ENCODE measurements at regions not wholly inside any gene's neighbourhood (a gene's known extent, or its start where the extent isn't known, plus 50 kb on each side); places are given as distances from the start of the nearest gene placed in this dataset.

DNA sequence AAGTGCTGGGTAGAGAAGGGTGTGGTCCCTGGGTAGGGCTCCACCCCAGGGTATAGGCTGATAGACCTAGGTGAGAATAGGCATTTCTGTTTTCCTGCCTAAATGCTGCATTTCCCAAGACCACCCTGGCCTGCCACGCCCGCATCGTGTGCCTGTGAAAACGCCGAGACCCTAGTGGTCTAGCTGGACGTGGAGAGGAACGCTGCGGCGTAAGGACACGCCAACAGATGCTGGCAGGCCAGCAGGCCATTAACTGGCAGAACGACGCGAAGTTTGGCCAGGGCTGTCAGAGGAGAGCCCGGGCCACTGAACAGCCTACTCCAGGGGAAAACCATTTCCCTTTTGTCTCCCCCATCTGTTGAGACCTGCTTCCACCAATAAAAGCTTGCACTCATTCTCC lies 373.2 kb upstream of the FIGN start:
- TF ChIP-seq CTCF (IDR thresholded peaks at IDR 0.05): no peak
- no peak for TF ChIP-seq POLR2A (IDR thresholded peaks at IDR 0.05)
